Left ventricle myocardium inferior (tissue), 1 donor: ENCODE measurements at regions not wholly inside any gene's neighbourhood (a gene's known extent, or its start where the extent isn't known, plus 50 kb on each side); places are given as distances from the start of the nearest gene placed in this dataset.

Experiments
- DNase-seq: peaks from one replicate; pipeline ENCODE4 v3.0.0-alpha.2; 2020
- H3K27ac ChIP-seq: fragments of 200-600 bp; replicated peaks from 2 replicates; pipeline ENCODE4 v1.8.0; 2021
- H3K27me3 ChIP-seq: fragments of 200-600 bp; 2 replicates; pipeline ENCODE4 v1.8.0; 2021; ENCODE audit warnings: low read depth
- H3K36me3 ChIP-seq: fragments of 200-600 bp; 2 replicates; pipeline ENCODE4 v1.8.0; 2021
- H3K4me1 ChIP-seq: fragments of 200-600 bp; 2 replicates; pipeline ENCODE4 v1.8.0; 2021
- H3K4me3 ChIP-seq: fragments of 200-600 bp; 2 replicates; pipeline ENCODE4 v1.8.0; 2021; ENCODE audit warnings: mild to moderate bottlenecking, moderate library complexity
- H3K9me3 ChIP-seq: fragments of 200-600 bp; replicated peaks from 2 replicates; pipeline ENCODE4 v1.8.0; 2021
- intact Hi-C: fragments of 100-400 bp; cut with micrococcal nuclease; formaldehyde crosslinking; loops from one replicate; pipeline ENCODE4 v1.11.0; 2022
- TF ChIP-seq, protein P1 (sequence below): fragments of 200-600 bp; IDR thresholded peaks from 2 replicates; pipeline ENCODE4 v1.8.0; 2021; ENCODE audit warnings: antibody characterized with exemption, mild to moderate bottlenecking, borderline replicate concordance
- donor health status: DM: no; HTN: yes; CAD: no; lungs with severe emphysema.

GRCh38 chr1:30815556-30815955 lies 58.0 kb upstream of the LAPTM5 start:
- Histone ChIP-seq H3K4me3 (no peak overlapping the region), H3K9me3 (no peaks in the 10 kb centered on the region), H3K27me3 (peaks cover 34% of the 10 kb centered on the region), H3K4me1 (peaks cover 19% of the 10 kb centered on the region), H3K27ac (no peak overlapping the region), H3K36me3 (no peaks in the 10 kb centered on the region)
- TF ChIP-seq, protein P1, sequence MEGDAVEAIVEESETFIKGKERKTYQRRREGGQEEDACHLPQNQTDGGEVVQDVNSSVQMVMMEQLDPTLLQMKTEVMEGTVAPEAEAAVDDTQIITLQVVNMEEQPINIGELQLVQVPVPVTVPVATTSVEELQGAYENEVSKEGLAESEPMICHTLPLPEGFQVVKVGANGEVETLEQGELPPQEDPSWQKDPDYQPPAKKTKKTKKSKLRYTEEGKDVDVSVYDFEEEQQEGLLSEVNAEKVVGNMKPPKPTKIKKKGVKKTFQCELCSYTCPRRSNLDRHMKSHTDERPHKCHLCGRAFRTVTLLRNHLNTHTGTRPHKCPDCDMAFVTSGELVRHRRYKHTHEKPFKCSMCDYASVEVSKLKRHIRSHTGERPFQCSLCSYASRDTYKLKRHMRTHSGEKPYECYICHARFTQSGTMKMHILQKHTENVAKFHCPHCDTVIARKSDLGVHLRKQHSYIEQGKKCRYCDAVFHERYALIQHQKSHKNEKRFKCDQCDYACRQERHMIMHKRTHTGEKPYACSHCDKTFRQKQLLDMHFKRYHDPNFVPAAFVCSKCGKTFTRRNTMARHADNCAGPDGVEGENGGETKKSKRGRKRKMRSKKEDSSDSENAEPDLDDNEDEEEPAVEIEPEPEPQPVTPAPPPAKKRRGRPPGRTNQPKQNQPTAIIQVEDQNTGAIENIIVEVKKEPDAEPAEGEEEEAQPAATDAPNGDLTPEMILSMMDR = no peak
- DNase-seq = no peak
- intact Hi-C loops = no loop called here

DNA sequence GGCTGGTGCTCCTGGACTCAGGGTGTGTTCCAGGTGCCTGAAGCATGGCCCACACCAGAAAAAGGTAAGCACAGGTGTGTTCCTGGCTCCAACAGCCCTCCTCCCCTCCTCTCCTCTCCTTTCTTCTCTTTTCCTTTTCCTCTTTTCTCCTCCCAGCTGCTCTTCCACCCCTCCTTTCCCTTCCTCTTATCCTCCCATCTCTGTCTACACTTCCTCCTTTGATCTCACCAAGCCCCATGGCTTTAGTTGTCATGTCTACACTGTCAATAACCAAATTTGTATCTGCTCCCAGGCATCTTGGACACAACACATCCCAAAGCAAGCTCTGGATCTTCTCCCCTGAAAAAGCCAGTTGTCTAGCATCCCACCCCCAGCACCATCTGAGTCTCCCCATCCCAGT lies 56.7 kb upstream of the LAPTM5 start:
- Histone ChIP-seq H3K9me3 (no peaks in the 10 kb centered on the region), H3K4me3 (no peak overlapping the region), H3K27me3 (peaks cover 34% of the 10 kb centered on the region), H3K4me1 (peaks cover 32% of the 10 kb centered on the region), H3K36me3 (no peaks in the 10 kb centered on the region), H3K27ac (no peak overlapping the region)
- intact Hi-C loops = no loop called here
- no peak for DNase-seq
- TF ChIP-seq, protein P1 = no peak

DNA sequence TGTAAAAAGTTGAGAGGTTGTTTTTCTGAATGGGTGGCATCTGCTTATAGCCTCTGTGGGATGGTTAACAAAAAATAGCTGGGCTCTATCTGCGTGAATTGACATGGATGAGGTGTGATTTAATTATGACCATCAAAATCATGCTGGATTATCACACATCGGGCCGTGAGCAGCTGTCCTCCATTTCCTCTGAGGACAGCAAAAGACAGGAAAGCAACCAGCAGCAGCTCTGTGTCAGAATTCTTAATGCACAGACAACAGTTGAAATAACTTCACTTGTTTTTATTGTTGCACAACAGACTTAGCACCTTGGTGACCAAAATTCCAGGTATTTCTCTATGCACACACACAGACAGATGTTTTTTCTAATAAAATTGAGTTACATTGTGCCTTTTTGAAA lies 54.5 kb upstream of the LAPTM5 start:
- no peaks in the 10 kb centered on the region for H3K9me3 ChIP-seq
- H3K4me1 ChIP-seq = peaks cover 50% of the 10 kb centered on the region
- H3K4me3 ChIP-seq = no peak overlapping the region
- DNase-seq = no peak
- TF ChIP-seq, protein P1 = no peak
- H3K27me3 ChIP-seq = peaks cover 23% of the 10 kb centered on the region
- H3K36me3 ChIP-seq = no peaks in the 10 kb centered on the region
- H3K27ac ChIP-seq = no peak overlapping the region
- intact Hi-C loops = no loop called here

- TF ChIP-seq, protein P1 = no peak
- no peak overlapping the region for H3K27ac ChIP-seq
Observed at GRCh38 chr1:30811187-30811586, 53.6 kb upstream of the LAPTM5 start.

GRCh38 chr1:30810416-30811080 lies 53.0 kb upstream of the LAPTM5 start:
- TF ChIP-seq, protein P1 = no peak
- H3K4me1 ChIP-seq = peaks cover 38% of the 10 kb centered on the region
- H3K27me3 ChIP-seq = peaks cover 16% of the 10 kb centered on the region
- no peaks in the 10 kb centered on the region for H3K9me3 ChIP-seq
- H3K27ac ChIP-seq = no peak overlapping the region
- H3K36me3 ChIP-seq = no peaks in the 10 kb centered on the region
- intact Hi-C loops = no loop called here
- DNase-seq = no peak
- H3K4me3 ChIP-seq = no peak overlapping the region

More at GRCh38 chr1:30811187-30811586, 53.6 kb upstream of the LAPTM5 start:
- no peak overlapping the region for H3K4me3 ChIP-seq
- H3K27me3 ChIP-seq = peaks cover 21% of the 10 kb centered on the region
- no peaks in the 10 kb centered on the region for H3K36me3 ChIP-seq
- no peaks in the 10 kb centered on the region for H3K9me3 ChIP-seq
- peaks cover 43% of the 10 kb centered on the region for H3K4me1 ChIP-seq
- no peak for DNase-seq
- intact Hi-C loops = no loop called here
